CD14-positive monocyte (primary cell): ENCODE measurements at regions not wholly inside any gene's neighbourhood (a gene's known extent, or its start where the extent isn't known, plus 50 kb on each side); places are given as distances from the start of the nearest gene placed in this dataset.

Experiments
- DNase-seq, 3 donors: peaks; one replicate each; pipeline ENCODE4 v3.0.0-alpha.2; 2011 to 2022
- H2AFZ ChIP-seq: 2 replicates; pipeline ENCODE4 v1.6.0; 2012; ENCODE audit warnings: mild to moderate bottlenecking, low read depth, low read length, inconsistent platforms; ENCODE audit not compliant: insufficient read depth, poor library complexity, severe bottlenecking
- H3K27ac ChIP-seq, 2 donors: 1 replicate in 1 of 2; 2 replicates in 1 of 2; pipeline ENCODE4 v1.5.1; 2012 to 2013; ENCODE audit warnings: low read length in 2 of 2, control low read depth in 1 of 2, inconsistent platforms in 1 of 2, low read depth in 1 of 2, mild to moderate bottlenecking in 1 of 2
- H3K27me3 ChIP-seq, 2 donors: one replicate each; pipeline versions ENCODE4 v1.6.0 to v1.6.1; 2011 to 2013; ENCODE audit warnings: low read length in 2 of 2; ENCODE audit not compliant: control insufficient read depth in 2 of 2, insufficient read depth in 2 of 2
- H3K36me3 ChIP-seq, 2 donors: replicated peaks in 1 of 2; 1 replicate in 1 of 2; 2 replicates in 1 of 2; pipeline versions ENCODE4 v1.5.1 to v1.6.1; 2012 to 2013; ENCODE audit warnings: low read length in 2 of 2, control low read depth in 1 of 2, inconsistent platforms in 1 of 2, mild to moderate bottlenecking in 1 of 2; ENCODE audit not compliant: insufficient read depth in 2 of 2, control insufficient read depth in 1 of 2
- H3K4me1 ChIP-seq, 2 donors: 1 replicate in 1 of 2; 2 replicates in 1 of 2; pipeline versions ENCODE4 v1.5.1 to v1.6.1; 2012 to 2013; ENCODE audit warnings: low read length in 2 of 2, control low read depth in 1 of 2, inconsistent platforms in 1 of 2, mild to moderate bottlenecking in 1 of 2, moderate library complexity in 1 of 2; ENCODE audit not compliant: insufficient read depth in 2 of 2, control insufficient read depth in 1 of 2
- H3K4me2 ChIP-seq: replicated peaks from 2 replicates; pipeline ENCODE3; 2012; ENCODE audit warnings: low read length, moderate library complexity, mild to moderate bottlenecking; ENCODE audit not compliant: poor library complexity, severe bottlenecking; ENCODE audit errors: extremely low read depth
- H3K4me3 ChIP-seq, 3 experiments: fragments of 200-600 bp in 1 of 3; sonication (generic) in 1 of 3; replicated peaks in 1 of 3; 1 replicate in 2 of 3; 2 replicates in 1 of 3; pipeline ENCODE4 v1.5.1; 2011 to 2013; ENCODE audit warnings: low read length in 3 of 3, mild to moderate bottlenecking in 3 of 3, control low read depth in 2 of 3, low read depth in 2 of 3, inconsistent platforms in 1 of 3, moderate library complexity in 1 of 3
- H3K79me2 ChIP-seq: 2 replicates; pipeline ENCODE4 v1.6.0; 2012; ENCODE audit warnings: mild to moderate bottlenecking, control low read depth, inconsistent platforms, low read length, moderate library complexity; ENCODE audit not compliant: insufficient read depth
- H3K9ac ChIP-seq: 2 replicates; pipeline ENCODE4 v1.6.0; 2017; ENCODE audit warnings: low read length, mild to moderate bottlenecking; ENCODE audit not compliant: insufficient read depth, poor library complexity, severe bottlenecking
- H3K9me3 ChIP-seq, 2 donors: replicated peaks in 1 of 2; 1 replicate in 1 of 2; 2 replicates in 1 of 2; pipeline versions ENCODE4 v1.5.1 to v1.6.1; 2012 to 2013; ENCODE audit warnings: low read length in 2 of 2, control low read depth in 1 of 2; ENCODE audit not compliant: control insufficient read depth in 1 of 2, insufficient read depth in 1 of 2
- H4K20me1 ChIP-seq: 2 replicates; pipeline ENCODE4 v1.6.0; 2012; ENCODE audit warnings: mild to moderate bottlenecking, low read length, control low read depth, moderate library complexity; ENCODE audit not compliant: insufficient read depth
- H3K27ac Mint-ChIP-seq, 7 donors: one replicate each; pipeline ENCODE4 v1.8.0; 2020; ENCODE audit warnings: mild to moderate bottlenecking in 7 of 7, mixed read lengths in 7 of 7, moderate library complexity in 6 of 7, inconsistent platforms in 2 of 7
- H3K27me3 Mint-ChIP-seq, 3 donors: one replicate each; pipeline ENCODE4 v1.8.0; 2021 to 2022; ENCODE audit warnings: low read depth in 3 of 3, mild to moderate bottlenecking in 3 of 3, mixed read lengths in 3 of 3, moderate library complexity in 3 of 3, inconsistent platforms in 1 of 3
- H3K36me3 Mint-ChIP-seq, 2 donors: one replicate each; pipeline ENCODE4 v1.8.0; 2020; ENCODE audit warnings: mixed read lengths in 2 of 2, inconsistent platforms in 1 of 2, mild to moderate bottlenecking in 1 of 2
- H3K4me1 Mint-ChIP-seq: one replicate; pipeline ENCODE4 v1.8.0; 2020; ENCODE audit warnings: mild to moderate bottlenecking, mixed read lengths
- H3K4me3 Mint-ChIP-seq, 2 donors: one replicate each; pipeline ENCODE4 v1.8.0; 2020; ENCODE audit warnings: mild to moderate bottlenecking in 2 of 2, mixed read lengths in 2 of 2, moderate library complexity in 1 of 2
- H3K9me3 Mint-ChIP-seq, 7 donors: one replicate each; pipeline ENCODE4 v1.8.0; 2020 to 2022; ENCODE audit warnings: mixed read lengths in 7 of 7, mild to moderate bottlenecking in 6 of 7, moderate library complexity in 6 of 7, inconsistent platforms in 2 of 7
- intact Hi-C, 2 donors: fragments of 100-400 bp; cut with micrococcal nuclease; formaldehyde crosslinking; loops; one replicate each; pipeline versions ENCODE4 v1.15.0 to v1.15.1; 2023
- TF ChIP-seq, protein P1 (sequence below): fragments of 200-600 bp; IDR thresholded peaks from one replicate; pipeline ENCODE4 v1.8.0; 2022; ENCODE audit warnings: antibody characterized with exemption, mild to moderate bottlenecking

DNA sequence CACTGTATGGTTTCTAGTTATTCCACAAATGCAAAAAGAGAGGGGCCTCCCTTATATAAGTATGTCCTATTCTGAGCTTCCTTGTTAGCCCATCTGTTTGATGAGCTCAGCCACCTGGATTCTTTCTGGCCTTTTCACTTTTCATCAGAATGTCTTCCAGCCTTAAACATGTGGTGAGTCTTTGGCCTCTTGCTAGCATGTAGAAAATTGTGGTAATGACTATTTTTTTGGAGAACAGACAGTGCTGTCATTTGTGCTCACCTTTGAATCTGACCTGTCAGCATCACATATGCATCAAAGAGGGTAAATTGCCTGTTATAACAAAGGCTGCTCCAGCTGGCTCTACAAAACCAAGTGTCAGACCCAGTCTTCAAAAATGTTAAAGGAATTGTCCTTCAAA lies 558.7 kb downstream of the RAB38 start:
- intact Hi-C loops = no loop called here

DNA sequence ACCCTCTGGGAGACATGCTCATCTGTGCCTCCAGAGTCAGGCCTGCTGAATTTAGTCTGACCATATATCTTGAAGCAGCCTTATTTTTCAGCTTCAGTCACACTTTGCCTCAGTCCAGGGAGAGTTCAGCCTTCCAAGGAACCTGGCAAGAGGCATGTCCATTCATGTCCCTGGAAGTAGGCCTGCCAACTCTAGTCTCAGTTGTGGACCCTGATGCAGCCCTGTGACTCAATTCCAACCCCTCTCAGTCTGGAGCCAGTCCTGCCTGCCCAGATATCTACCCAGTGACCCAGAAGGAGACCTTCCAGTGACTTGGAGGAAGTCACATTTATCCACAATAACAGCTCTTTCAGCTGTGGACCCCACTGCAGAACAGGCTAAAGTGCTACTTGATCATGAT lies 566.6 kb downstream of the TMEM135 start:
- Histone ChIP-seq H3K4me2 (no peak overlapping the region), H3K27me3 (no peaks in the 10 kb centered on the region), H3K4me1 (no peaks in the 10 kb centered on the region), H3K9ac (no peak overlapping the region), H3K4me3 (no peak overlapping the region), H3K36me3 (no peaks in the 10 kb centered on the region), H3K27ac (no peak overlapping the region), H3K9me3 (peaks cover 4% of the 10 kb centered on the region in 2 donors), H4K20me1 (no peaks in the 10 kb centered on the region), H3K79me2 (no peaks in the 10 kb centered on the region), H2AFZ (no peak overlapping the region)
- no peaks in the 10 kb centered on the region for H3K36me3 Mint-ChIP-seq
- H3K9me3 Mint-ChIP-seq = peaks cover 0 to 11% (median 3%) of the 10 kb centered on the region in 7 donors
- H3K27ac Mint-ChIP-seq = no peak overlapping the region
- no peak overlapping the region for H3K4me3 Mint-ChIP-seq
- intact Hi-C loops = no loop called here
- no peaks in the 10 kb centered on the region for H3K4me1 Mint-ChIP-seq
- no peak for DNase-seq
- H3K27me3 Mint-ChIP-seq = no peaks in the 10 kb centered on the region
- TF ChIP-seq, protein P1, sequence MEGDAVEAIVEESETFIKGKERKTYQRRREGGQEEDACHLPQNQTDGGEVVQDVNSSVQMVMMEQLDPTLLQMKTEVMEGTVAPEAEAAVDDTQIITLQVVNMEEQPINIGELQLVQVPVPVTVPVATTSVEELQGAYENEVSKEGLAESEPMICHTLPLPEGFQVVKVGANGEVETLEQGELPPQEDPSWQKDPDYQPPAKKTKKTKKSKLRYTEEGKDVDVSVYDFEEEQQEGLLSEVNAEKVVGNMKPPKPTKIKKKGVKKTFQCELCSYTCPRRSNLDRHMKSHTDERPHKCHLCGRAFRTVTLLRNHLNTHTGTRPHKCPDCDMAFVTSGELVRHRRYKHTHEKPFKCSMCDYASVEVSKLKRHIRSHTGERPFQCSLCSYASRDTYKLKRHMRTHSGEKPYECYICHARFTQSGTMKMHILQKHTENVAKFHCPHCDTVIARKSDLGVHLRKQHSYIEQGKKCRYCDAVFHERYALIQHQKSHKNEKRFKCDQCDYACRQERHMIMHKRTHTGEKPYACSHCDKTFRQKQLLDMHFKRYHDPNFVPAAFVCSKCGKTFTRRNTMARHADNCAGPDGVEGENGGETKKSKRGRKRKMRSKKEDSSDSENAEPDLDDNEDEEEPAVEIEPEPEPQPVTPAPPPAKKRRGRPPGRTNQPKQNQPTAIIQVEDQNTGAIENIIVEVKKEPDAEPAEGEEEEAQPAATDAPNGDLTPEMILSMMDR = no peak

More for the DNA sequence above, 558.7 kb downstream of the RAB38 start:
- H4K20me1 ChIP-seq = no peaks in the 10 kb centered on the region
- TF ChIP-seq, protein P1 = no peak
- DNase-seq = no peak
- Mint-ChIP-seq H3K9me3 (peaks cover 0 to 9% (median 2%) of the 10 kb centered on the region in 7 donors), H3K4me3 (no peak overlapping the region), H3K27me3 (no peaks in the 10 kb centered on the region), H3K27ac (no peak overlapping the region), H3K36me3 (no peaks in the 10 kb centered on the region), H3K4me1 (no peaks in the 10 kb centered on the region)
- H3K27ac ChIP-seq = no peak overlapping the region
- no peak overlapping the region for H2AFZ ChIP-seq
- no peak overlapping the region for H3K4me2 ChIP-seq
- H3K27me3 ChIP-seq = no peaks in the 10 kb centered on the region
- H3K79me2 ChIP-seq = no peaks in the 10 kb centered on the region
- no peaks in the 10 kb centered on the region for H3K9me3 ChIP-seq
- H3K4me1 ChIP-seq = no peaks in the 10 kb centered on the region
- H3K9ac ChIP-seq = no peak overlapping the region
- H3K4me3 ChIP-seq = no peak overlapping the region
- H3K36me3 ChIP-seq = no peaks in the 10 kb centered on the region
